Mucosa of descending colon (tissue), 3 donors: ENCODE measurements at regions not wholly inside any gene's neighbourhood (a gene's known extent, or its start where the extent isn't known, plus 50 kb on each side); places are given as distances from the start of the nearest gene placed in this dataset.

ENCODE experiments used
- ATAC-seq: fragments of 200-7000 bp; cut with Tn5 transposase; one replicate; pipeline ENCODE4 v1.9.1; 2020; ENCODE audit warnings: mild to moderate bottlenecking, moderate library complexity
- DNase-seq, 3 donors: peaks; one replicate each; pipeline ENCODE4 v3.0.0-alpha.2; 2020
- H3K36me3 ChIP-seq: fragments of 200-600 bp; one replicate; pipeline ENCODE4 v1.8.0; 2021; ENCODE audit warnings: low read depth, mild to moderate bottlenecking
- H3K4me1 ChIP-seq: fragments of 200-600 bp; one replicate; pipeline ENCODE4 v1.8.0; 2021; ENCODE audit warnings: low read depth, mild to moderate bottlenecking
- H3K4me3 ChIP-seq: fragments of 200-600 bp; one replicate; pipeline ENCODE4 v1.8.0; 2021; ENCODE audit warnings: mild to moderate bottlenecking
- H3K9me3 ChIP-seq: fragments of 200-600 bp; one replicate; pipeline ENCODE4 v1.8.0; 2021; ENCODE audit warnings: mild to moderate bottlenecking
- CTCF ChIP-seq: fragments of 200-600 bp; IDR thresholded peaks from one replicate; pipeline ENCODE4 v1.8.0; 2022; ENCODE audit warnings: antibody characterized with exemption, mild to moderate bottlenecking
- intact Hi-C, 2 donors: fragments of 100-400 bp; cut with DNase I in 1 of 2; cut with micrococcal nuclease in 1 of 2; formaldehyde crosslinking; loops; one replicate each; pipeline versions ENCODE4 v1.11.0 to v1.11.1; 2022; cut with DNase I, micrococcal nuclease
- donor health status: DM: no; HTN: no; CAD: no; lungs with moderate emphysema.
- donor health status: DM: no; HTN: no; CAD: no.
- donor health status: DM: no; HTN: yes; CAD: no.

GRCh38 chr1:58031416-58031815 is 515.1 kb downstream of the OMA1 start:
- ATAC-seq, result no peak
- Histone ChIP-seq H3K4me1 (no peaks in the 10 kb centered on the region), H3K36me3 (no peaks in the 10 kb centered on the region), H3K4me3 (no peak overlapping the region), H3K9me3 (no peaks in the 10 kb centered on the region)
- intact Hi-C loops, result no loop called here
- TF ChIP-seq CTCF, result no peak
- DNase-seq, result no peak

GRCh38 chr1:58030456-58030855 is 516.1 kb downstream of the OMA1 start:
- intact Hi-C loops, result no loop called here
- no peak overlapping the region for H3K4me3 ChIP-seq
- no peak for DNase-seq

GRCh38 chr1:58017641-58018040 is 528.9 kb downstream of the OMA1 start:
- ATAC-seq (no peak), DNase-seq (no peak)
- H3K4me1 ChIP-seq, result no peaks in the 10 kb centered on the region
- H3K4me3 ChIP-seq, result no peak overlapping the region
- no peaks in the 10 kb centered on the region for H3K36me3 ChIP-seq
- no peaks in the 10 kb centered on the region for H3K9me3 ChIP-seq
- intact Hi-C loops, result no loop called here
- no peak for TF ChIP-seq CTCF

More at GRCh38 chr1:58030456-58030855, 516.1 kb downstream of the OMA1 start:
- no peaks in the 10 kb centered on the region for H3K36me3 ChIP-seq
- TF ChIP-seq CTCF, result no peak
- no peaks in the 10 kb centered on the region for H3K4me1 ChIP-seq
- H3K9me3 ChIP-seq, result no peaks in the 10 kb centered on the region
- no peak for ATAC-seq

- intact Hi-C loops, result no loop called here
- no peak for ATAC-seq
These were observed 533.3 kb downstream of the OMA1 start for GRCh38 chr1:58013237-58013636.

GRCh38 chr1:58011978-58012377 is 534.5 kb downstream of the OMA1 start:
- intact Hi-C loops, result no loop called here
- H3K4me1 ChIP-seq, result no peaks in the 10 kb centered on the region
- no peaks in the 10 kb centered on the region for H3K36me3 ChIP-seq
- TF ChIP-seq CTCF, result no peak
- no peak for ATAC-seq
- H3K9me3 ChIP-seq, result no peaks in the 10 kb centered on the region
- no peak for DNase-seq
- no peak overlapping the region for H3K4me3 ChIP-seq

More at GRCh38 chr1:58013237-58013636, 533.3 kb downstream of the OMA1 start:
- TF ChIP-seq CTCF, result no peak
- no peaks in the 10 kb centered on the region for H3K4me1 ChIP-seq
- H3K9me3 ChIP-seq, result no peaks in the 10 kb centered on the region
- H3K36me3 ChIP-seq, result no peaks in the 10 kb centered on the region
- DNase-seq, result no peak
- no peak overlapping the region for H3K4me3 ChIP-seq

GRCh38 chr1:58006421-58007046 is 540.0 kb downstream of the OMA1 start:
- DNase-seq (no peak), ATAC-seq (no peak)
- intact Hi-C loops, result no loop called here
- Histone ChIP-seq H3K36me3 (no peaks in the 10 kb centered on the region), H3K9me3 (no peaks in the 10 kb centered on the region), H3K4me1 (no peaks in the 10 kb centered on the region), H3K4me3 (no peak overlapping the region)
- TF ChIP-seq CTCF, result no peak
